SU-DHL-6 (cell line): ENCODE measurements at regions not wholly inside any gene's neighbourhood (a gene's known extent, or its start where the extent isn't known, plus 50 kb on each side); places are given as distances from the start of the nearest gene placed in this dataset.

Experiments used
- H2AFZ ChIP-seq: fragments of 200-600 bp; sonication (generic); 2 replicates; pipeline ENCODE4 v1.6.1; 2014; ENCODE audit warnings: low read depth, mild to moderate bottlenecking, moderate library complexity, mixed read lengths, antibody characterized with exemption, low read length; ENCODE audit not compliant: severe bottlenecking
- H3F3A ChIP-seq: fragments of 200-600 bp; shearing (Covaris generic); 2 replicates; pipeline ENCODE4 v1.6.0; 2016; ENCODE audit warnings: antibody characterized with exemption, mild to moderate bottlenecking; ENCODE audit not compliant: insufficient read depth
- H3K27ac ChIP-seq: fragments of 200-600 bp; sonication (generic); 2 replicates; pipeline ENCODE4 v1.5.1; 2016; ENCODE audit warnings: low read depth, mild to moderate bottlenecking, low read length, moderate library complexity, mixed read lengths
- H3K27me3 ChIP-seq: fragments of 200-600 bp; sonication (generic), shearing (Covaris generic); 2 replicates; pipeline ENCODE4 v1.6.0; 2014; ENCODE audit warnings: mild to moderate bottlenecking, low read length
- H3K36me3 ChIP-seq: fragments of 200-600 bp; sonication (generic); 2 replicates; pipeline ENCODE4 v1.6.1; 2014; ENCODE audit warnings: mild to moderate bottlenecking, low read length, mixed read lengths
- H3K4me2 ChIP-seq: fragments of 300-600, 200-600 bp; shearing (Covaris generic), sonication (generic); 2 replicates; pipeline ENCODE4 v1.6.0; 2014; ENCODE audit warnings: low read length, low read depth, mild to moderate bottlenecking; ENCODE audit not compliant: poor library complexity, severe bottlenecking
- H3K4me3 ChIP-seq: fragments of 200-600 bp; sonication (generic); 2 replicates; pipeline ENCODE4 v1.5.1; 2014; ENCODE audit warnings: antibody characterized with exemption, low read length, mild to moderate bottlenecking, mixed read lengths; ENCODE audit not compliant: insufficient read depth, poor library complexity, severe bottlenecking
- H3K79me2 ChIP-seq: fragments of 200-600 bp; sonication (generic); 2 replicates; pipeline ENCODE4 v1.6.1; 2014; ENCODE audit warnings: mild to moderate bottlenecking, low read length, moderate library complexity; ENCODE audit not compliant: insufficient read depth
- H3K9ac ChIP-seq: fragments of 200-600 bp; sonication (generic); 2 replicates; pipeline ENCODE4 v1.7.0; 2014; ENCODE audit warnings: mild to moderate bottlenecking, low read length
- H3K9me2 ChIP-seq: fragments of 200-600 bp; sonication (generic); replicated peaks from 2 replicates; pipeline ENCODE4 v1.6.1; 2014; ENCODE audit warnings: low read length; ENCODE audit not compliant: insufficient read depth
- H3K9me3 ChIP-seq: fragments of 200-600 bp; sonication (generic); 2 replicates; pipeline ENCODE4 v1.6.1; 2014; ENCODE audit warnings: low read length, mixed read lengths; ENCODE audit not compliant: insufficient read depth
- H4K20me1 ChIP-seq: fragments of 200-600 bp; sonication (generic); 2 replicates; pipeline ENCODE4 v1.6.1; 2014; ENCODE audit warnings: low read depth, mild to moderate bottlenecking, antibody characterized with exemption, low read length, moderate library complexity, mixed read lengths
- CTCF ChIP-seq: fragments of 200-600 bp; sonication (generic); IDR thresholded peaks from one replicate; pipeline ENCODE4 v1.5.1; 2017; ENCODE audit warnings: antibody characterized with exemption, mild to moderate bottlenecking, low read length, moderate library complexity; ENCODE audit not compliant: insufficient read depth, poor library complexity, severe bottlenecking
- EZH2phosphoT487 ChIP-seq: fragments of 200-600 bp; sonication (generic), shearing (Covaris generic); conservative IDR thresholded peaks from 2 replicates; pipeline ENCODE4 v1.6.1; 2018; ENCODE audit warnings: mild to moderate bottlenecking, antibody characterized with exemption, low read length, moderate library complexity, mixed read lengths

- H3K36me3 ChIP-seq, result no peaks in the 10 kb centered on the region
Observed at GRCh38 chr7:24221500-24221899, 62.5 kb upstream of the NPY start.

GRCh38 chr7:24227068-24227467 is 56.9 kb upstream of the NPY start:
- no peak overlapping the region for H3K9ac ChIP-seq
- no peak overlapping the region for H3K27ac ChIP-seq
- H3K9me3 ChIP-seq, result peaks cover 7% of the 10 kb centered on the region; the same call in 1 of the 2 replicates
- TF ChIP-seq CTCF, result no peak
- no peak for TF ChIP-seq EZH2phosphoT487
- H3K79me2 ChIP-seq, result no peaks in the 10 kb centered on the region
- no peaks in the 10 kb centered on the region for H3F3A ChIP-seq
- no peaks in the 10 kb centered on the region for H3K36me3 ChIP-seq
- no peaks in the 10 kb centered on the region for H3K27me3 ChIP-seq
- no peak overlapping the region for H3K4me2 ChIP-seq
- no peaks in the 10 kb centered on the region for H3K9me2 ChIP-seq
- no peak overlapping the region for H2AFZ ChIP-seq
- no peak overlapping the region for H3K4me3 ChIP-seq
- H4K20me1 ChIP-seq, result no peaks in the 10 kb centered on the region

More at GRCh38 chr7:24221500-24221899, 62.5 kb upstream of the NPY start:
- H3K9me3 ChIP-seq, result peaks cover 7% of the 10 kb centered on the region; the same call in 1 of the 2 replicates
- no peaks in the 10 kb centered on the region for H3F3A ChIP-seq
- no peaks in the 10 kb centered on the region for H3K79me2 ChIP-seq
- H3K27me3 ChIP-seq, result no peaks in the 10 kb centered on the region
- H3K4me3 ChIP-seq, result no peak overlapping the region
- no peak for TF ChIP-seq CTCF
- no peak overlapping the region for H3K4me2 ChIP-seq
- H3K9ac ChIP-seq, result no peak overlapping the region
- no peaks in the 10 kb centered on the region for H3K9me2 ChIP-seq
- H4K20me1 ChIP-seq, result no peaks in the 10 kb centered on the region
- no peak overlapping the region for H2AFZ ChIP-seq
- H3K27ac ChIP-seq, result no peak overlapping the region

- no peaks in the 10 kb centered on the region for H4K20me1 ChIP-seq
- peaks cover 7% of the 10 kb centered on the region; the same call in 1 of the 2 replicates for H3K9me3 ChIP-seq
- H3K27ac ChIP-seq, result no peak overlapping the region
- no peaks in the 10 kb centered on the region for H3K79me2 ChIP-seq
- no peaks in the 10 kb centered on the region for H3K9me2 ChIP-seq
- H3K9ac ChIP-seq, result no peak overlapping the region
- no peak overlapping the region for H2AFZ ChIP-seq
- no peak for TF ChIP-seq EZH2phosphoT487
- no peak for TF ChIP-seq CTCF
- no peak overlapping the region for H3K4me2 ChIP-seq
- no peaks in the 10 kb centered on the region for H3K27me3 ChIP-seq
- H3K36me3 ChIP-seq, result no peaks in the 10 kb centered on the region
- no peak overlapping the region for H3K4me3 ChIP-seq
- no peaks in the 10 kb centered on the region for H3F3A ChIP-seq
Observed at GRCh38 chr7:24227603-24228359, 56.2 kb upstream of the NPY start.
